ENCODE measurements at regions not wholly inside any gene's neighbourhood (a gene's known extent, or its start where the extent isn't known, plus 50 kb on each side); places are given as distances from the start of the nearest gene placed in this dataset.

- DNase-seq (ENCODE audit: low read depth): no peak
These were observed 269.4 kb downstream of the PTPRU start for GRCh38 chr1:29505532-29506220.

- DNase-seq (ENCODE audit: low read depth): no peak
These were observed 268.5 kb downstream of the PTPRU start for GRCh38 chr1:29504709-29505410.

GRCh38 chr1:29504196-29504595 is 267.9 kb downstream of the PTPRU start:
- DNase-seq (ENCODE audit: low read depth): peak; percentile 38

GRCh38 chr1:29502911-29503840 is 266.9 kb downstream of the PTPRU start:
- DNase-seq (ENCODE audit: low read depth): no peak

- no peak for DNase-seq (ENCODE audit: low read depth)
These were observed 266.0 kb downstream of the PTPRU start for GRCh38 chr1:29502225-29502910.

GRCh38 chr1:29501227-29501976 is 265.1 kb downstream of the PTPRU start:
- no peak for DNase-seq (ENCODE audit: low read depth)

GRCh38 chr1:29500651-29501050 is 264.3 kb downstream of the PTPRU start:
- no peak for DNase-seq (ENCODE audit: low read depth)

- DNase-seq (ENCODE audit: low read depth): no peak
These were observed 263.7 kb downstream of the PTPRU start for GRCh38 chr1:29500041-29500440.

- DNase-seq (ENCODE audit: low read depth): no peak
These were observed 262.9 kb downstream of the PTPRU start for GRCh38 chr1:29499104-29499650.

- DNase-seq (ENCODE audit: low read depth): no peak
These were observed 262.1 kb downstream of the PTPRU start for GRCh38 chr1:29498126-29499103.

- no peak for DNase-seq (ENCODE audit: low read depth)
These were observed 261.2 kb downstream of the PTPRU start for GRCh38 chr1:29497395-29498125.

GRCh38 chr1:29496701-29497100 is 260.4 kb downstream of the PTPRU start:
- DNase-seq (ENCODE audit: low read depth): no peak

- DNase-seq (ENCODE audit: low read depth): no peak
These were observed 254.0 kb downstream of the PTPRU start for GRCh38 chr1:29490204-29490934.

GRCh38 chr1:29489471-29489870 is 253.1 kb downstream of the PTPRU start:
- no peak for DNase-seq (ENCODE audit: low read depth)

- no peak for DNase-seq (ENCODE audit: low read depth)
These were observed 252.5 kb downstream of the PTPRU start for GRCh38 chr1:29488794-29489311.

GRCh38 chr1:29488086-29488793 is 251.9 kb downstream of the PTPRU start:
- DNase-seq (ENCODE audit: low read depth): no peak

GRCh38 chr1:29487291-29487690 is 251.0 kb downstream of the PTPRU start:
- no peak for DNase-seq (ENCODE audit: low read depth)

Data from fibroblast of gingiva (primary cell).